H9 (cell line): ENCODE measurements at regions not wholly inside any gene's neighbourhood (a gene's known extent, or its start where the extent isn't known, plus 50 kb on each side); places are given as distances from the start of the nearest gene placed in this dataset.

Experiments
- DNase-seq: peaks from one replicate; pipeline ENCODE4 v3.0.0-alpha.2; 2017
- H2AFZ ChIP-seq: one replicate; pipeline ENCODE4 v1.6.1; 2013; ENCODE audit warnings: mild to moderate bottlenecking, low read length, control low read depth, moderate library complexity
- H2AK5ac ChIP-seq: 2 replicates; pipeline ENCODE4 v1.6.1; 2013; ENCODE audit warnings: low read length, control low read depth, mixed read lengths; ENCODE audit not compliant: insufficient read length
- H2BK120ac ChIP-seq: one replicate; pipeline ENCODE4 v1.6.1; 2013; ENCODE audit warnings: low read depth, mild to moderate bottlenecking, low read length, control low read depth, inconsistent platforms; ENCODE audit not compliant: poor library complexity, severe bottlenecking
- H2BK12ac ChIP-seq: 2 replicates; pipeline ENCODE4 v1.6.1; 2013; ENCODE audit warnings: low read length, control low read depth, mixed read lengths, low read depth; ENCODE audit not compliant: insufficient read length
- H2BK15ac ChIP-seq: 2 replicates; pipeline ENCODE4 v1.6.1; 2013; ENCODE audit warnings: low read depth, low read length, control low read depth
- H2BK20ac ChIP-seq: one replicate; pipeline ENCODE4 v1.6.1; 2013; ENCODE audit warnings: low read depth, mild to moderate bottlenecking, low read length, control low read depth, inconsistent platforms; ENCODE audit not compliant: poor library complexity, severe bottlenecking
- H2BK5ac ChIP-seq: 2 replicates; pipeline ENCODE4 v1.6.1; 2013; ENCODE audit warnings: low read length, control low read depth, mixed read lengths; ENCODE audit not compliant: insufficient read length
- H3K14ac ChIP-seq: 2 replicates; pipeline ENCODE4 v1.6.1; 2013; ENCODE audit warnings: low read length, control low read depth; ENCODE audit not compliant: insufficient read depth
- H3K18ac ChIP-seq: 2 replicates; pipeline ENCODE4 v1.6.1; 2013; ENCODE audit warnings: low read depth, mild to moderate bottlenecking, mixed read lengths, low read length, control low read depth; ENCODE audit not compliant: insufficient read length
- H3K23ac ChIP-seq: 2 replicates; pipeline ENCODE4 v1.6.1; 2013; ENCODE audit warnings: low read length, control low read depth, mixed read lengths, low read depth; ENCODE audit not compliant: insufficient read length
- H3K23me2 ChIP-seq: 2 replicates; pipeline ENCODE4 v1.6.1; 2013; ENCODE audit warnings: low read depth, mild to moderate bottlenecking, mixed read lengths, low read length, control low read depth; ENCODE audit not compliant: insufficient read length, poor library complexity, severe bottlenecking
- H3K27ac ChIP-seq: 2 replicates; pipeline ENCODE4 v1.5.1; 2013; ENCODE audit warnings: low read length, control low read depth, mixed read lengths, low read depth; ENCODE audit not compliant: insufficient read length
- H3K27me3 ChIP-seq: 2 replicates; pipeline ENCODE4 v1.6.1; 2013; ENCODE audit warnings: low read length, control low read depth, inconsistent platforms; ENCODE audit not compliant: insufficient read depth
- H3K4ac ChIP-seq: 2 replicates; pipeline ENCODE4 v1.6.1; 2013; ENCODE audit warnings: low read depth, mild to moderate bottlenecking, control low read depth, inconsistent platforms, low read length, moderate library complexity
- H3K4me1 ChIP-seq: 2 replicates; pipeline ENCODE4 v1.6.1; 2013; ENCODE audit warnings: low read length, control low read depth, inconsistent platforms; ENCODE audit not compliant: insufficient read depth
- H3K4me2 ChIP-seq: 2 replicates; pipeline ENCODE4 v1.6.1; 2013; ENCODE audit warnings: low read length, control low read depth, mixed read lengths; ENCODE audit not compliant: insufficient read length, insufficient read depth
- H3K56ac ChIP-seq: 2 replicates; pipeline ENCODE4 v1.6.1; 2013; ENCODE audit warnings: low read depth, mild to moderate bottlenecking, mixed read lengths, low read length, control low read depth; ENCODE audit not compliant: insufficient read length
- H3K79me1 ChIP-seq: 2 replicates; pipeline ENCODE4 v1.6.1; 2013; ENCODE audit warnings: low read depth, mild to moderate bottlenecking, moderate library complexity, low read length, control low read depth, inconsistent platforms; ENCODE audit not compliant: insufficient read depth, poor library complexity, severe bottlenecking
- H3K79me2 ChIP-seq: 2 replicates; pipeline ENCODE4 v1.6.1; 2013; ENCODE audit warnings: low read length, control low read depth, inconsistent platforms; ENCODE audit not compliant: insufficient read depth
- H3K9ac ChIP-seq: 2 replicates; pipeline ENCODE4 v1.6.1; 2013; ENCODE audit warnings: low read length, control low read depth, mixed read lengths; ENCODE audit not compliant: insufficient read length; ENCODE audit errors: extremely low read depth
- H3K9me3 ChIP-seq: one replicate; pipeline ENCODE4 v1.6.1; 2013; ENCODE audit warnings: low read depth, low read length, inconsistent platforms; ENCODE audit not compliant: control insufficient read depth
- H3T11ph ChIP-seq: one replicate; pipeline ENCODE4 v1.6.1; 2013; ENCODE audit warnings: mild to moderate bottlenecking, low read length, control low read depth, inconsistent platforms
- H4K20me1 ChIP-seq: one replicate; pipeline ENCODE4 v1.6.1; 2013; ENCODE audit not compliant: control insufficient read depth, insufficient read length, insufficient read depth
- H4K5ac ChIP-seq: 2 replicates; pipeline ENCODE4 v1.6.1; 2013; ENCODE audit warnings: low read depth, mild to moderate bottlenecking, mixed read lengths, low read length, control low read depth; ENCODE audit not compliant: insufficient read length
- H4K8ac ChIP-seq: replicated peaks from 2 replicates; pipeline ENCODE4 v1.6.1; 2013; ENCODE audit warnings: low read length, control low read depth, mixed read lengths, low read depth; ENCODE audit not compliant: insufficient read length
- H4K91ac ChIP-seq: 2 replicates; pipeline ENCODE4 v1.6.1; 2013; ENCODE audit warnings: low read depth, mild to moderate bottlenecking, moderate library complexity, mixed read lengths, low read length, control low read depth; ENCODE audit not compliant: insufficient read length
- H3K27ac Mint-ChIP-seq, 3 experiments: 2 replicates in 2 of 3; 3 replicates in 1 of 3; pipeline ENCODE4 v1.8.0; 2020 to 2021; ENCODE audit warnings: mixed read lengths in 3 of 3, mild to moderate bottlenecking in 1 of 3, moderate library complexity in 1 of 3
- H3K27me3 Mint-ChIP-seq: 2 replicates; pipeline ENCODE4 v1.8.0; 2021; ENCODE audit warnings: low read depth, mild to moderate bottlenecking, moderate library complexity, mixed read lengths
- H3K36me3 Mint-ChIP-seq, 3 experiments: 2 replicates in 2 of 3; 3 replicates in 1 of 3; pipeline ENCODE4 v1.8.0; 2020 to 2021; ENCODE audit warnings: low read depth in 3 of 3, mixed read lengths in 3 of 3; ENCODE audit not compliant: insufficient read depth in 1 of 3
- H3K4me1 Mint-ChIP-seq, 2 experiments: 2 replicates each; pipeline ENCODE4 v1.8.0; 2020; ENCODE audit warnings: mixed read lengths in 2 of 2
- H3K4me3 Mint-ChIP-seq, 2 experiments: 2 replicates in 1 of 2; 3 replicates in 1 of 2; pipeline ENCODE4 v1.8.0; 2020 to 2021; ENCODE audit warnings: mild to moderate bottlenecking in 2 of 2, mixed read lengths in 2 of 2, moderate library complexity in 1 of 2
- H3K9me3 Mint-ChIP-seq, 2 experiments: 2 replicates in 1 of 2; 3 replicates in 1 of 2; pipeline ENCODE4 v1.8.0; 2020; ENCODE audit warnings: mild to moderate bottlenecking in 2 of 2, mixed read lengths in 2 of 2, moderate library complexity in 1 of 2
- CTCF ChIP-seq: fragments of 200-600 bp; sonication (generic); conservative IDR thresholded peaks from 3 replicates; pipeline ENCODE4 v1.8.0; 2021; ENCODE audit warnings: antibody characterized with exemption, mild to moderate bottlenecking
- WGBS: extraction: QIAGEN DNeasy Blood & Tissue Kit; methylation state at CpG from one replicate; pipeline ENCODE4 v1.1.7; 2013; ENCODE audit warnings: missing lambda C conversion rate, low lambda C conversion rate, mixed read lengths; ENCODE audit not compliant: insufficient read length; ENCODE audit errors: extremely low coverage; 5-methylcytosine and 5-hydroxymethylcytosine counted together

- Histone ChIP-seq H2BK20ac (no peak overlapping the region), H3K23me2 (no peaks in the 10 kb centered on the region), H4K5ac (no peak overlapping the region), H3K56ac (no peak overlapping the region), H3K4me1 (no peaks in the 10 kb centered on the region), H2AFZ (no peak overlapping the region), H3K4ac (no peak overlapping the region), H3T11ph (no peak overlapping the region), H3K79me1 (no peaks in the 10 kb centered on the region), H3K27ac (no peak overlapping the region), H2BK15ac (no peak overlapping the region), H3K14ac (no peak overlapping the region), H3K9me3 (no peaks in the 10 kb centered on the region), H3K18ac (no peak overlapping the region), H3K79me2 (no peaks in the 10 kb centered on the region), H3K9ac (no peak overlapping the region), H2BK5ac (no peak overlapping the region), H3K4me2 (no peak overlapping the region), H2BK120ac (no peak overlapping the region), H4K20me1 (no peaks in the 10 kb centered on the region), H2BK12ac (no peak overlapping the region), H3K23ac (no peak overlapping the region), H4K8ac (no peak overlapping the region), H2AK5ac (no peak overlapping the region), H3K27me3 (no peaks in the 10 kb centered on the region), H4K91ac (no peak overlapping the region)
- H3K27ac Mint-ChIP-seq, result no peak overlapping the region
- H3K4me1 Mint-ChIP-seq, result peaks cover 0 to 3% of the 10 kb centered on the region in 2 experiments; a peak in 2 of 4 replicates
- DNase-seq, result no peak
- WGBS, result no CpG with 5 or more reads among the region's 2 CpGs
- 0 out of 5 replicates have a peak, but pooled peaks cover 0 to 3% of the 10 kb centered on the region in 2 experiments for H3K9me3 Mint-ChIP-seq
- no peak for TF ChIP-seq CTCF
- H3K27me3 Mint-ChIP-seq, result no peaks in the 10 kb centered on the region
- no peak overlapping the region for H3K4me3 Mint-ChIP-seq
- peaks cover 0 to 12% (median 9%) of the 10 kb centered on the region in 3 experiments; a peak in 4 of 7 replicates for H3K36me3 Mint-ChIP-seq
Observed at GRCh38 chr13:106184790-106185189, 350.7 kb downstream of the EFNB2 start.
